Naive thymus-derived CD4-positive, alpha-beta T cell (primary cell): ENCODE measurements at regions not wholly inside any gene's neighbourhood (a gene's known extent, or its start where the extent isn't known, plus 50 kb on each side); places are given as distances from the start of the nearest gene placed in this dataset.

ENCODE experiments used
- ATAC-seq: fragments of 150-1000 bp; cut with Tn5 transposase; 2 replicates; pipeline ENCODE4 v1.10.0; 2021; ENCODE audit warnings: mild to moderate bottlenecking, moderate library complexity
- CTCF ChIA-PET: fragments of 350-600 bp; sonication (Branson Sonifier 250); formaldehyde crosslinking; loops from one replicate; lab custom pipeline; 2021; ENCODE audit warnings: antibody characterized with exemption; lab: Charles Lee
- POLR2A ChIA-PET: fragments of 350-600 bp; sonication (Branson Sonifier 250); formaldehyde crosslinking; loops from one replicate; lab custom pipeline; 2021; ENCODE audit warnings: antibody characterized with exemption, inconsistent platforms; lab: Charles Lee
- DNase-seq, 9 donors: peaks; one replicate each; pipeline versions ENCODE4 v3.0.0 to v3.0.0-alpha.2; 2020 to 2022; ENCODE audit warnings: mixed read lengths in 1 of 9
- H3K27ac ChIP-seq: one replicate; pipeline ENCODE4 v1.7.0; 2013; ENCODE audit warnings: mild to moderate bottlenecking, low read depth, low read length, moderate library complexity
- H3K27me3 ChIP-seq, 2 donors: one replicate each; pipeline ENCODE4 v1.7.0; 2013; ENCODE audit warnings: low read length in 2 of 2, mild to moderate bottlenecking in 2 of 2, moderate library complexity in 2 of 2; ENCODE audit not compliant: control insufficient read depth in 2 of 2, insufficient read depth in 2 of 2
- H3K36me3 ChIP-seq, 3 experiments: 1 replicate in 2 of 3; 2 replicates in 1 of 3; pipeline ENCODE4 v1.7.0; 2013; ENCODE audit warnings: low read length in 3 of 3, mild to moderate bottlenecking in 3 of 3, moderate library complexity in 1 of 3; ENCODE audit not compliant: insufficient read depth in 3 of 3, control insufficient read depth in 2 of 3
- H3K4me1 ChIP-seq, 2 donors: one replicate each; pipeline ENCODE4 v1.7.0; 2013; ENCODE audit warnings: low read length in 2 of 2, mild to moderate bottlenecking in 2 of 2, moderate library complexity in 1 of 2; ENCODE audit not compliant: control insufficient read depth in 2 of 2, insufficient read depth in 2 of 2
- H3K4me3 ChIP-seq: 2 replicates; pipeline ENCODE4 v1.7.0; 2013; ENCODE audit warnings: mild to moderate bottlenecking, low read length
- H3K9me3 ChIP-seq, 3 experiments: 1 replicate in 2 of 3; 2 replicates in 1 of 3; pipeline ENCODE4 v1.7.0; 2013; ENCODE audit warnings: low read length in 3 of 3; ENCODE audit not compliant: control insufficient read depth in 2 of 3
- H3K27ac Mint-ChIP-seq, 9 donors: one replicate each; pipeline ENCODE4 v1.8.0; 2020 to 2022; ENCODE audit warnings: mixed read lengths in 9 of 9, mild to moderate bottlenecking in 8 of 9, moderate library complexity in 5 of 9, inconsistent platforms in 2 of 9
- H3K27me3 Mint-ChIP-seq, 5 donors: one replicate each; pipeline ENCODE4 v1.8.0; 2021 to 2022; ENCODE audit warnings: mixed read lengths in 5 of 5, mild to moderate bottlenecking in 1 of 5
- H3K36me3 Mint-ChIP-seq, 5 donors: one replicate each; pipeline ENCODE4 v1.8.0; 2020 to 2022; ENCODE audit warnings: mixed read lengths in 5 of 5, mild to moderate bottlenecking in 3 of 5, inconsistent platforms in 1 of 5
- H3K4me1 Mint-ChIP-seq, 7 donors: one replicate each; pipeline ENCODE4 v1.8.0; 2020 to 2022; ENCODE audit warnings: mixed read lengths in 7 of 7, mild to moderate bottlenecking in 3 of 7, inconsistent platforms in 1 of 7
- H3K4me3 Mint-ChIP-seq, 10 donors: one replicate each; pipeline ENCODE4 v1.8.0; 2020 to 2022; ENCODE audit warnings: mild to moderate bottlenecking in 10 of 10, mixed read lengths in 10 of 10, moderate library complexity in 6 of 10, inconsistent platforms in 2 of 10
- H3K9me3 Mint-ChIP-seq, 11 donors: one replicate each; pipeline ENCODE4 v1.8.0; 2020 to 2022; ENCODE audit warnings: mixed read lengths in 11 of 11, mild to moderate bottlenecking in 4 of 11, inconsistent platforms in 1 of 11, moderate library complexity in 1 of 11
- intact Hi-C, 2 donors: fragments of 100-400 bp; cut with micrococcal nuclease; formaldehyde crosslinking; loops; one replicate each; pipeline ENCODE4 v1.15.1; 2023

DNA sequence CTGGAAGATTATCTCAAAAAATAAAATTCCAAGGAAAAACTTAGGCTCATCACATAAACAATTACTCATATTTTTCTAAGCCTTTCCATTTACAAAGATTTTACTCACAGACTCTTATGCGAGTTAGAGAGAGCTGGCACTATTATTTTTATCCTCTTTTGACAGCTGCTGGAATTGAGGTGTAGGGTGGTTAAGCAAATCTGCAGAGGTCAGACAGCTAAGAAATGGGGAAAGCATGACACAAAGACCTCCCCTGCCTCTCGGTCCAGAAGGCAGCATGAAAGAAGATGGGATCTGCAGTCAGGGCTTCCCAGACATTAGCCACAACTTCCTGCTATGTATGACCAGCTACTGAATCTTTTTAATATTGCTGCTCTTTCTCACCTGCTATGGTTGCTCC is 89.9 kb upstream of the CPEB2 start:
- no peak overlapping the region for H3K4me3 Mint-ChIP-seq
- H3K27me3 Mint-ChIP-seq: peaks cover 4 to 51% (median 38%) of the 10 kb centered on the region in 5 donors
- intact Hi-C loops: no loop called here
- H3K9me3 Mint-ChIP-seq: peaks cover 0 to 3% (median 0%) of the 10 kb centered on the region in 11 donors
- DNase-seq (no peak), ATAC-seq (no peak)
- Histone ChIP-seq H3K9me3 (no peaks in the 10 kb centered on the region), H3K4me3 (no peak overlapping the region), H3K36me3 (no peaks in the 10 kb centered on the region), H3K27ac (no peak overlapping the region), H3K27me3 (no peaks in the 10 kb centered on the region), H3K4me1 (no peaks in the 10 kb centered on the region)
- H3K36me3 Mint-ChIP-seq: no peaks in the 10 kb centered on the region
- no peaks in the 10 kb centered on the region for H3K4me1 Mint-ChIP-seq
- ChIA-PET CTCF (no interaction called here), POLR2A (no interaction called here)
- H3K27ac Mint-ChIP-seq: no peak overlapping the region

DNA sequence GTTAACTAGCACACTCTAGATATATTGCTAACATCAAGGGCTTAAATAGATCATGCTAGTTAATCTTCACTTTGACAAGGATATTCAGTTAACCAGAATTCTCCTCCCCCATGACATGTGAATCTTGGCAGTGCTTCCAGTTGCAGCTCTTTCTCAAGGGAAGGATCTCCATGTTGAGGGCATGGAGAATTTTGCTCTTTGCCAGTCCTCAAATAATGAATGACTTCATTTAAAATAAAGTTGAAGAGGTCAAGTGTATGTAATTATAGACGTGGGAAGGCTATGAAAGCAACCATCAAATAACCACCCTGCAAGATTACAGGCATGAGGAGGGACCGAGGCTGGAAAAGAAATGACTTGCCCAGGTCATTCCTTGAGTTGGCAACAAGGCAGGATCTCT is 87.3 kb upstream of the CPEB2 start:
- CTCF ChIA-PET: no interaction called here
- ATAC-seq: no peak
- Mint-ChIP-seq H3K9me3 (peaks cover 0 to 3% (median 0%) of the 10 kb centered on the region in 11 donors), H3K4me1 (no peaks in the 10 kb centered on the region), H3K27ac (no peak overlapping the region), H3K4me3 (no peak overlapping the region), H3K27me3 (peaks cover 0 to 33% (median 22%) of the 10 kb centered on the region in 5 donors), H3K36me3 (no peaks in the 10 kb centered on the region)
- Histone ChIP-seq H3K27ac (no peak overlapping the region), H3K9me3 (no peaks in the 10 kb centered on the region), H3K27me3 (no peaks in the 10 kb centered on the region), H3K36me3 (no peaks in the 10 kb centered on the region), H3K4me3 (no peak overlapping the region), H3K4me1 (no peaks in the 10 kb centered on the region)
- POLR2A ChIA-PET: no interaction called here
- intact Hi-C loops: no loop called here
- no peak for DNase-seq

DNA sequence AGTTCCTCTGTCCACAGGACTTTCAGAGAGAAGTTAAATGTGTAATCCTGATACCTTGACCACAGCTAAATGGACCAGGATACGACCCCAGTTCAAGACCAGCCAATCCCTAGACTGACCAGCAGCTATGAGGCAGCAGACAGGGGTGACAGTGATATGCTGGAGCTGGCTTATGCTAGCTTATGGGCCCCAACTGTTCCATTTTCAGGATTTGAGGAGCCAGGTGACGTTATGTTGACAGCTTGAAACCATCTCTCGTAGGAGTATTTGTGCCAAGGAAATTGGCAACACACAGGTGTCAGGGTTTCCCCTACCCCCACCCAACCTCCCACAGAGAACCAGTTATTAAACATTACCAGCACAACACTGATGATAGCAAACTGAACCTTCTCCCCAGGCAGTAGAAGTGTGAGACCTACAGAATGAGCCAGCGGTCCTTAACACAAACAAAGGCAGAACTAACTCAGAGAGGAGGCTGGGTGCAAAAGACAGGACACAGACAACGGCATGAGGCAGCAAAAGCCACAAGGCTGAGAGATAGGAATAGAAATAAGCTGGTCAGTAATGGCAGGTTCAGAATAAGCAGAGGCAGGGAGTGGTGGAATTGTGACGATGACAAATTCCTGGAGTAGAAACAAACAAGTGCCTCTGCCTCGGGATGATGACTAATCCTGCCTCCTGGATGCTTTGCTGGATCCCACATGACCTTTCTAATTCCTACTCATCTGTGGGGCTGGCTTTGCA is 85.6 kb upstream of the CPEB2 start:
- CTCF ChIA-PET: no interaction called here
- no peaks in the 10 kb centered on the region for H3K27me3 ChIP-seq
- H3K4me3 ChIP-seq: no peak overlapping the region
- ATAC-seq (no peak), DNase-seq (no peak)
- Mint-ChIP-seq H3K27ac (no peak overlapping the region), H3K4me1 (no peaks in the 10 kb centered on the region), H3K9me3 (peaks cover 0 to 2% (median 0%) of the 10 kb centered on the region in 11 donors), H3K27me3 (peaks cover 0 to 25% (median 11%) of the 10 kb centered on the region in 5 donors), H3K36me3 (no peaks in the 10 kb centered on the region), H3K4me3 (no peak overlapping the region)
- intact Hi-C loops: no loop called here
- no peaks in the 10 kb centered on the region for H3K36me3 ChIP-seq
- POLR2A ChIA-PET: no interaction called here
- no peaks in the 10 kb centered on the region for H3K9me3 ChIP-seq
- no peaks in the 10 kb centered on the region for H3K4me1 ChIP-seq
- H3K27ac ChIP-seq: no peak overlapping the region

DNA sequence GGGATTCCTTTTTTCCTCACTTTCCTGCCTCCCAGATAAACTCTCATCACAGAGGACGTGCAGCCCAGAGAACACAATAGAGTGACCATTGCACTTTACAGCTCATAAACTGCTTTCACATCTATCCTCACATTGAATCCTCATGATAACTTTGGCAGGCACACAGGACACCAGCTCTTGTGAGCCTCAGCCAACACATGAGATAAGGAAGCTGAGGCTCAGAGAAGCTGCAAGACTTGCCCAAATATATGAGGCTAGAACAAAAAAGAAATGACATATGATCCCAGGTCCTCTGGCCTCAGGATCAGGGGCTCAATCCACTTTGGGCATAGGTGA is 85.0 kb upstream of the CPEB2 start:
- Histone ChIP-seq H3K27ac (no peak overlapping the region), H3K4me1 (no peaks in the 10 kb centered on the region), H3K4me3 (no peak overlapping the region), H3K36me3 (no peaks in the 10 kb centered on the region), H3K27me3 (no peaks in the 10 kb centered on the region), H3K9me3 (no peaks in the 10 kb centered on the region)
- intact Hi-C loops: no loop called here
- H3K4me3 Mint-ChIP-seq: no peak overlapping the region
- ATAC-seq (no peak), DNase-seq (no peak)
- no peaks in the 10 kb centered on the region for H3K4me1 Mint-ChIP-seq
- H3K27ac Mint-ChIP-seq: no peak overlapping the region
- POLR2A ChIA-PET: no interaction called here
- H3K36me3 Mint-ChIP-seq: no peaks in the 10 kb centered on the region
- H3K27me3 Mint-ChIP-seq: peaks cover 0 to 25% (median 11%) of the 10 kb centered on the region in 5 donors
- CTCF ChIA-PET: interaction anchor here (0.8 kb wide), 1 partner anchor 84 kb away, joined by 3 read pairs; no protein-coding TSS in a partner anchor
- peaks cover 0 to 2% (median 0%) of the 10 kb centered on the region in 11 donors for H3K9me3 Mint-ChIP-seq

DNA sequence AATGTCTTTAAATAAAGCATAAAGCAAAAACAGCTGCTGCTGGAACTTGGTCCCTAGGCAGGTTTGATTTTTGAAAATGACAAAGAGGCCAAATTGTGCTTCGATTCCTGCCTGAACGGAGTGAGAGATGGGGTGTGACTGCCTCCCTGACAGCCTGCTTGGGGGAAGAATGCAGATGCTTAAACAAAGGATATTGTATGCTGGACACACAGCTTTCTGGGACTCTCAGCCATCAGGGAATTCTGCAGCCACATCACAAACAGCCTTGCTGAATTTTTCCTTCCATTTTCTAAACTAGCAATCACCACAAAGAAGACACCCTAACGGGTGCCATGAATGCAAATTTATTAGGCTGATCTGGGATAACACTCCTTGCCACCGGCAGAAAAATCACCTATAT is 83.9 kb upstream of the CPEB2 start:
- ATAC-seq (no peak), DNase-seq (no peak)
- Histone ChIP-seq H3K36me3 (no peaks in the 10 kb centered on the region), H3K4me3 (no peak overlapping the region), H3K27ac (no peak overlapping the region), H3K4me1 (no peaks in the 10 kb centered on the region), H3K9me3 (no peaks in the 10 kb centered on the region), H3K27me3 (no peaks in the 10 kb centered on the region)
- CTCF ChIA-PET: interaction anchor here (0.8 kb wide), 1 partner anchor 83 kb away, joined by 3 read pairs; no protein-coding TSS in a partner anchor
- H3K4me3 Mint-ChIP-seq: no peak overlapping the region
- H3K4me1 Mint-ChIP-seq: no peaks in the 10 kb centered on the region
- H3K27ac Mint-ChIP-seq: no peak overlapping the region
- peaks cover 0 to 25% (median 11%) of the 10 kb centered on the region in 5 donors for H3K27me3 Mint-ChIP-seq
- H3K9me3 Mint-ChIP-seq: peaks cover 0 to 2% (median 0%) of the 10 kb centered on the region in 11 donors
- intact Hi-C loops: no loop called here
- no peaks in the 10 kb centered on the region for H3K36me3 Mint-ChIP-seq
- POLR2A ChIA-PET: no interaction called here

DNA sequence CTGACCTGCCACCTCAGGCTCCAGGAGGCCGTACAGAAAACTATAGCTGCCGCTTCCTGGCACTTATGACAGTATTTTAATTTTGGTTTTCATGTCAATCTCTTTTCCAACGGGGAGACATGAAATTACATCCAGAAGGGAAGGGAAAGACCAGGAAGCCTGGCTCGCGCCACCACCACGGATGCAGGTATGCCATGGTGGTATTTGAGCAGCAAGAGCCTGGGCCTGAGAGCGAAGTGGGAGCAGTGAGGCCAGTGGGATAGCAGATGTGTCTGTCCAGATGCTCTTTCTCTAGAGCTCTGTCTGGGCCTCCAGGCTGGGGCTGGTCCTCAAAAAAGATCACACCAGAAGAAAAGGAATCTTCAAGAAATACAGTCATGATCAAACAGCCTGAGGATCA is 82.5 kb upstream of the CPEB2 start:
- Histone ChIP-seq H3K4me1 (no peaks in the 10 kb centered on the region), H3K9me3 (no peaks in the 10 kb centered on the region), H3K27me3 (no peaks in the 10 kb centered on the region), H3K27ac (no peak overlapping the region), H3K4me3 (no peak overlapping the region), H3K36me3 (no peaks in the 10 kb centered on the region)
- Mint-ChIP-seq H3K4me1 (no peaks in the 10 kb centered on the region), H3K27ac (no peak overlapping the region), H3K27me3 (peaks cover 0 to 21% (median 11%) of the 10 kb centered on the region in 5 donors), H3K9me3 (no peaks in the 10 kb centered on the region), H3K36me3 (no peaks in the 10 kb centered on the region), H3K4me3 (no peak overlapping the region)
- ChIA-PET POLR2A (no interaction called here), CTCF (no interaction called here)
- intact Hi-C loops: loop anchor here (10.0 kb wide), 3 partner anchors 735 to 1295 kb away; partner anchors contain the start of genes BOD1L1 (in 1 of the 2) and FBXL5 (in 1 of the 2)
- ATAC-seq: no peak
- peak in 1 of 9 donors; percentile 18 for DNase-seq

DNA sequence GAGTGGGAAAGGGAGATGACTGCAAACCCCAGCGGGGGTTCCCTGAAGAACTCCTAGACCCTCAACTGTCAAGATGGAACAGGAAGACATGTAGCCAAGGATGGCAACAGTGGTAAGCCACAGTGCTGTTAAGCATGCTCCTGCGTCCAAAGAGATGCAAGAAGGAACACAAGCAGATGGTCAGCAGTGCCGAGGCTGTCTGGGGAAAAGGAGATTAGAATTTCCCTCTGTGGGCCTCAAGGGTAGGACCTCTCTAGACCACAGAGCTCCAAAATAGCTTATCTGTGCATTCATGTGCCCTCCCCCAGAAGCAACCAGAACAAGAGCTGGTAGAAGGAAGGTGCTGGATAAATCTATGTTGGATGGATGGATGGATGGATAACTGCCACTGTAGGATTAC is 82.0 kb upstream of the CPEB2 start:
- H3K9me3 Mint-ChIP-seq: no peaks in the 10 kb centered on the region
- H3K36me3 Mint-ChIP-seq: no peaks in the 10 kb centered on the region
- ATAC-seq (no peak), DNase-seq (peak in 2 of 9 donors; percentile 32 to 48)
- ChIA-PET CTCF (no interaction called here), POLR2A (interaction anchor here (1.3 kb wide), 1 partner anchor 83 kb away, joined by 5 read pairs; no protein-coding TSS in a partner anchor)
- no peak overlapping the region for H3K27ac ChIP-seq
- no peaks in the 10 kb centered on the region for H3K27me3 ChIP-seq
- no peak overlapping the region for H3K27ac Mint-ChIP-seq
- H3K27me3 Mint-ChIP-seq: peaks cover 0 to 18% (median 11%) of the 10 kb centered on the region in 5 donors
- intact Hi-C loops: loop anchor here (10.0 kb wide), 3 partner anchors 735 to 1295 kb away; partner anchors contain the start of genes BOD1L1 (in 1 of the 2) and FBXL5 (in 1 of the 2)
- no peaks in the 10 kb centered on the region for H3K4me1 Mint-ChIP-seq
- H3K4me3 ChIP-seq: no peak overlapping the region
- H3K9me3 ChIP-seq: no peaks in the 10 kb centered on the region
- H3K36me3 ChIP-seq: no peaks in the 10 kb centered on the region
- H3K4me1 ChIP-seq: no peaks in the 10 kb centered on the region
- no peak overlapping the region for H3K4me3 Mint-ChIP-seq
